Astrocyte (in vitro differentiated cells and primary cell): ENCODE measurements at regions not wholly inside any gene's neighbourhood (a gene's known extent, or its start where the extent isn't known, plus 50 kb on each side); places are given as distances from the start of the nearest gene placed in this dataset.

ENCODE experiments used
- CTCF ChIP-seq: IDR thresholded peaks from 2 replicates; pipeline ENCODE4 v1.5.1; 2011; ENCODE audit warnings: low read depth, mild to moderate bottlenecking, inconsistent platforms, low read length, moderate library complexity; ENCODE audit not compliant: insufficient read depth
- EZH2 ChIP-seq: IDR thresholded peaks from 2 replicates; pipeline ENCODE4 v1.6.1; 2012; ENCODE audit warnings: mild to moderate bottlenecking, low read length, inconsistent platforms; ENCODE audit not compliant: insufficient read depth

- TF ChIP-seq CTCF (no peak), EZH2 (no peak)
These were observed 177.2 kb upstream of the GBE1 start for GRCh38 chr3:81938681-81939080.
